Kasumi-1 (cell line): ENCODE measurements at regions not wholly inside any gene's neighbourhood (a gene's known extent, or its start where the extent isn't known, plus 50 kb on each side); places are given as distances from the start of the nearest gene placed in this dataset.

ENCODE experiments used
- DNase-seq, 2 experiments: peaks; one replicate each; lab custom pipeline; 2025; lab: John Stamatoyannopoulos, UW

DNA sequence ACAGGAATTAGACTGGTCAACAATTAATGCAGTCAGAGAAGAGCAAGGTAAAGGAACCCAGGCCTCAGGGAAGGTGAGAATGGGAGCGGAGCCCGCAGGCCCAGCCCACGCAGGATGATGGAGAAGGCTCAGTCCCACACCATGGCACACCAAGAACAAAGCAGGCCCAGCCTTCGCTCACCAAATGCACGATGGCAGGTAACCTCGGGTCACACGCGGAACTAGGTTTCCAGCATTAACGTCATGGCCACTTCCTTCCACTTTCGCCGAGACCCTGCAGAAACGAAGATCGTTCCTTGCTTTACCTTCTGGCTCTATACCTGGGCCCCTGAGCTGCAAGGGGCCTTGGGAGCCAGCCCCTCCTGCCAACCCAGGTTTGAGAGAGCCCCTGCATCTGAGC is 240.2 kb upstream of the C1orf174 start:
- DNase-seq: no peak

GRCh38 chr1:4140821-4141220 is 240.7 kb upstream of the C1orf174 start:
- no peak for DNase-seq

DNA sequence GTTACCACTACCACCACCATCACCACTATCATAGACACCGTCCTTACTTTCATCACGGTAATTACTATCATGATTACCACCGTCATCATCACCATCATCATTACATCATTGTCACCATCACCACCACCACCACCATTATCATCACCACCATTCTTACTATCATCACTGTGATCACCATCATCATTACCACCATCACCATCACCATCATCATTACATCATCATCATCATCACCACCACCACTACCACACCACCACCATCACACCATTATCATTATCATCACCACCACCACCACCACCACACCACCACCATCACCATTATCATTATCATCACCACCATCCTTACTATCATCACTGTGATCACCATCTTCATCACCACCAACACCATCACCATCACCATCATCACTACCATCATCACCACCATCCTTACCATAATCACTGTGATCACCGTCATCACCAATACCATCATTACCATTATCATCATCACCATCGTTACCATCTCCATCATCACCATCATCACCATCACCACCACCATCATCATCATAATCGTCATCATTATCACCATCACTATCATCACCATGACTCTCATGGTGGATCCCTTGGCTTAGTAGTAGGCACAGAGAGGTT is 244.4 kb upstream of the C1orf174 start:
- DNase-seq: no peak

- no peak for DNase-seq
Measured at GRCh38 chr1:4146101-4146500, 246.0 kb upstream of the C1orf174 start.

- DNase-seq: no peak
Measured at GRCh38 chr1:4146614-4147013, 246.5 kb upstream of the C1orf174 start.

GRCh38 chr1:4147509-4147908 is 247.4 kb upstream of the C1orf174 start:
- no peak for DNase-seq

- no peak for DNase-seq
Measured at GRCh38 chr1:4149281-4149680, 249.2 kb upstream of the C1orf174 start.

- no peak for DNase-seq
Measured at GRCh38 chr1:4149831-4150230, 249.8 kb upstream of the C1orf174 start.

DNA sequence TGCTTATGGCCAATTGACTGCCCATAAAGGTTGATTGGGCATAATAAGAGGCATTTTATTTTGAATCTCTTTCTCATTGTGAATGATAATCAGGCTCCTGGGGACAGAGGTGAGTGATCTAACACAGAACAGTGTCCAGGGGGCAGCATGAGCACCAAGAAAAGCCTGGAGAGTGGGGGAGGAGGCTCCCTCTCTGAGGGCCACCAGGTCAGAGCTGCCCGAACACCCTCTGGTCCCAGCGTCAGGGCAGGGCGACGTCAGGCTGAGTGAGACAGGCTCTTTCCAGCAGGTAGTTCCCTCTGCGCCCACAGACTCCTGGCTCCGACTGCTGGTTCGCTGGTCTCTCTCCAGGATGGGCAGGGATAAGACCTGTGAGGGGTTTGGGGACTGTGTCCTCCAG is 250.2 kb upstream of the C1orf174 start:
- no peak for DNase-seq

- no peak for DNase-seq
Measured at GRCh38 chr1:4152266-4152665, 252.2 kb upstream of the C1orf174 start.

GRCh38 chr1:4153571-4153970 is 253.5 kb upstream of the C1orf174 start:
- no peak for DNase-seq

DNA sequence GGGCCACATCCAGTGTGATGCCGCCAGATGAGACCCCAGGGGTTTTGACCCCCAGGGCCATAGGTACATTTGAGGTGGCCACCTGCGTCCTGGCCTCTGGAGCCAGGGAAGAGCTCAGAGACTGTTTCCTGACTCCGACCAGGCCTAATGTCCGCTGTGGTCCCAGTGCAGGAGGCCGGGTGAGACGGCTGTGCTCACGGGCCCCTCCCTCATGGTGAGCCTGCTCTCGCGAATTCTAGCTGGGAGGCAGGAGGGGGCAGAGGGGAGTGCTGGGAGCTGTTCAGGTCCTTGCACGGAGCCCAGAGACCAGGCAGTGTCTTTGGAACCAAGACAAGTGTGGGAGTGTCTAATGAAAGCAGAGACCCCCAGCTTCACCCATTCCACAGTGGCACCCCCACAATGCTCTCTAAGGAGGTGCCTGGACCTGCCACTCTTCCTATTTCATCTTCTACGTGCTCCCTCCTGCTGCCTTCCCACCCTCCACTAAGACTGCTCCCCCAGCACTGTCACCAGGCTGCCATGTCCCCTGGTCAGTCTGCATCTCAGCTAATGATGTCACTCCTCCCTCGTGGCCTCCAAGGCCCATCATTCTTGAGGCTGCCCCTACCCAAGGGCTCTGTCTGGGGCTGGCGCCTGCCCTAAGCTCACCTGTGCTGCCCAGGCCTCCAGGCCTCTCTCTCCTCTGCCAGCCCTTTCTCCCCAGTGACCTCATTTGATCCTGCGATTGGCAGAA is 256.3 kb upstream of the C1orf174 start:
- no peak for DNase-seq

DNA sequence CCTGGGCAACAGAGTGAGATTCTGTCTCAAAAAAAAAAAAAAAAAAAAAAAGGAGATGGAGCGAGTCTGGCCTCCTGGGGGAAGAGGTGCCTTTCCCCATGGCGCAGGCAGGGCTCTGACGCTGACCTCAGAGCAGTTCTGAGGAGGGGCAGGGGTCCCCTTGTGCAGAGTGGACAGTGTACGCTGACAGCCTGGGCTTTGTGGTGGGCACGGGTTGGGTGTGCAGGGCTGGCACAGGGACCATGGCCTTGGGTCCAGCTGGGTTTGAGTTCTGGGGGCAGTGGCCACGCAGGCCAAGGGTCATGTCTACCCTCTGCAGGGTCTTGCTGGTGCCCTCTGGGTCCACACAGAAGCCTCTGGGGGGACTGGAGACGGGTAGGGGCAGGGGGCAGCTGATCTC is 260.1 kb upstream of the C1orf174 start:
- no peak for DNase-seq

DNA sequence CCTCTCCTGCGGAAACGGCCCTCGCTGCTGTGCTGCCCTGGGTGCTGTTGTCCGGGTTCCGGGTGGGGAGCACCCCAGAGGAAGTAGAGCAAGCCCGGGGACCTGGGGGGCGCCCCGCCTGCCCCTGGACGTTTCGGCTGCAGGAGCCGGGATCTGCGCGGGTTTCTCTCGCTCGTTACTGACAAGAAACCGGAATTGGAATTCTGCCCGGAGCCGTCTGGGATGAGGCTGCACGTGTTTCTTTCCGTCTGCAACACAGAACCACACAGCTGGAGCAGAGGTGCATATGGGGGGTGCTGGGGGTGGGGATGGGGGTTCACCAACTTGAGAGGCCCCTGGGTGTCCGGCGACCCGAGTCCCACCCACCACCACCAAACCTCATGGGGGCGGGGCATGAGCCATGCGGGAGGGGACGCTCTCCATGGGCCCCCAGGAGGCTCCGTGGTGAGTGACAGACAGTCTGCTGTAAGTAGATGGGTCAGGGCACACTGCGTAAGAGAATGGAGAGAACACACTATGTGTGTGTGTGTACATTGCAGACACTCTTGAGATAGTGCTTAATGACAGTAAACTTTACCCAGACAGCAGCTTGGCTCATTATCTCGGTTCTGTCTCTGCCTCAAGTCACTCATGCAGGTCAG is 261.4 kb upstream of the C1orf174 start:
- DNase-seq: no peak

DNA sequence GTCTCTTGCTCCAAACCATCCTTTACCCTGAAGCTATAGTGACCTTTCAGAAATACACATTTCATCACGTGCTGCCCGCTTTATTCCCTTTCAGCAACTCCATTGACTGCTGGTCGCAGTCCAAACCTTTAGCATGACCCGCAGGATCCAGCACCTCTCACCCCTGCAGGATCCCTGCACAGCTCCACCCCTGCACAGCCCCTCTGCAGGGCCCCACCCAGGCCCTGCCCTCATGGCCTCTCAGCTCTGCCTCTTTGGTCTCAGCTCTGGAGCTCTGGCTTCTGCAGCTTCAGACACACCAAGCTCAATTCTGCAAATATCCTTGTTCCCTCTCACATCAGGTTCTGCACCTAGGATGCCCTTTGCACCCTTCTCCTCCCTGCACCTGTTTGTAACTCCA is 264.9 kb upstream of the C1orf174 start:
- no peak for DNase-seq

DNA sequence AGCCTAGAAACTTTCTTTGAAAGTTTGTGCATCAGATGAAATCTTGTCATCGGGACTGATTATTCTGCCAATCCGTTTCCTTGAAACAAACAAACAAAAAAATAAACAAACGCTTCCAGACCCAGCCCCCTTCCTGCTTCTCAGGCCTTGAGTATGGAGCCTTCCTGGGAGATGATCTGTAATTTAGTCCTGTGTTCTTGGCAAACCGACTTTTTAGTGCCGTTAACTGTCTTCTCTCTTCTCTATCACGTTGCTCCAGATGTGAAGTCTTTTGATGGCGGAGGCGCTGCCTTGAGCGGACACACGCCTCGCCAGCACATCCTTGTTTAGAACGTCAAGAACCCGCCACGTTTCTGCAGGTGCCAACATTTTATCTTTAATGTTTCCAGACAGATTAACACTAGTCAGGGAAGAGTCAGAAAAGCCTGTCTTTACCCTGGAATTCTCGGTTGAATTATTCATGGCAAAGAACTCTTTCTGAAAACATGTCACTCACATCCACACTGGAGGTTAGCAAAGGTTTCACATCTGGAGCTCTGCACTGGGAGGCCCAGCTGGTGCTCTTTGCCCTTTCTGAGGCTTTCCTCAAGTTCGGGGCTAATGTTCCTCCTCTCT is 265.7 kb upstream of the C1orf174 start:
- no peak for DNase-seq

- no peak for DNase-seq
Measured at GRCh38 chr1:4166713-4167112, 266.6 kb upstream of the C1orf174 start.

GRCh38 chr1:4169991-4170390 is 269.9 kb upstream of the C1orf174 start:
- DNase-seq: no peak

DNA sequence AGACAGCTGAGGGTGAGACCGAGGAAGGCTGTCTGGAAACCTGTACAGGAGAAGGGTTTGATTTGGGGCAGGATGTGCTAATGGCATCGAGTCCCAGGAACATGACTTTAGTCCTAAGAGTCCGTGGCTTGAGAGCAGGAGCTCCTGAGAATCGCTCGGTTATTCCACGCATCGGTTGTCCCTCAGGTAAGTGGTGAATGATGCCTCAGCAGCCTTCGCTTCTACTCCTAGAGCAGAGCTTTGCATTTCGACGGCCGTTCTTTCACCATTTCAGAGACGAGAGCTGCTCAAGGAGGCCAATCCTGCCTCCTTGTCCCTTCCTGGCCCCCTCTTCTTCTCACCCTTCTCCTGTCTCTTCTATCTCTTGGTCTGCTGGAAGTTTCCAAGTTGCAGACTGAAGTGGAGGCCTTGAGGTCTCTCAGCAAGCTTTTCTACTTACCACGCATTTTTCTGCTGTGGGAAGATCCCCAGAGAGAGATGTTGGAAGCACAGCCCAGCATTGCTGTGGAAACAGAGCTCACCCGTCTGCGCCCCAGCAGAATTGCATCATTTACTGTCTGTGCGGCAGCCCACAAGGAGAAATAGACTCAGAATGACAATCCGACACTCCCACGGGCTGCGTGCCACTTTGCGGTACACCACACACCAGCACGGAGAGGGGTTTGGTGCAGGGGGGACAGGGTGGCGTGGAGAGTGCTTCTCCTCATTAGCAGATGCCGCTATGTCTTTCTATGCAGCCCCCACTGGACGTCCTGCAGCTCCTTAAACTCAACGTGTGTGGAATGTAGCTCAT is 270.7 kb upstream of the C1orf174 start:
- DNase-seq: no peak

DNA sequence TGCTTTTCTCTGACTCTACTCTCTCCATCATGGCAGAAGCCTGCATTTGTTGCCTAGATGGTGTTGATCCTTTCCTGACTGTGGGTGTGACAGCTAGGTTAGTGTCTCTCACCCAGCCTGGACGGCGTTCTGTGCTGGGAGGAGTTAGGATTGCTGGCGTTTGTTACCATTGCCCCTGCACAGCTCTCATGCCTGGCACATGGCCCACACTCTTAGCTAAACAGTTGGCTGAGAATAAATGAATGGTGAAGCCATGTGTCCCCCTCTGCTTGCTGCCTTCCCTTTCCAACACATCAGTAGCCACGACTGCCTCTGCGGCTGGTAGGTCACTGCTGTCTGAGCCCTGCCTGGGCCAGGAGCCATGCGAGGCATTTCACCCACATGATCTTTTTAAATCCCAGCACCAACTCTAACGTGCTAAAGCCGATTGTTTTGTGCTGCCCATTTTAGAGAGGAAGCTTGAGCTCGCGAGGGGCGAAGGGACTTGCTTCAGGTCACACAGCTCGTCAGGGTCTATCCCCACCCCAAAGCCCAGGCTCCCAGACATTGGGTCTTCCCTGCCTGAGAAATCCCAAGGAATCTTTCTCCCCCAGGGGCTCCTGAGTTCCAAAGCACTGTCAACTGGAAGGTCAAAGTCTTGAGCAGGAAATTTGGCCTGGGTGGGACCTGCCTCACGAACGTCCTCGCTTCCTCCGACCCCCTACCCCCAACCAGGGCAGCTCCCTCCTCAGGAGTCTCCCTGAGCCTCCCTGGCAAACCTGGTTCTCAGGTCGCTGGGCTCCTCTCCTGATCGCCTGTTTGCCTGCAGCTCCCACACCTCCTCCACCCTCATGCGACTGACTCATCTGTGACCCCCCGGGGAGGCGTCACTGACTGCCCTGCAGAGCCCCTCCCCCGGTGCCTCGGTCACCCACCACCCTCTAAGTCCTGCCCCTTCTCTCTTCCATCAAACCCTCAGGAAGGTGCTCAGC is 271.7 kb upstream of the C1orf174 start:
- DNase-seq: no peak
